ENCODE measurements at regions not wholly inside any gene's neighbourhood (a gene's known extent, or its start where the extent isn't known, plus 50 kb on each side); places are given as distances from the start of the nearest gene placed in this dataset.
A peak's percentile ranks its signal among the peaks of the same experiment; 100 is the strongest.

GRCh38 chr11:15699978-15700377, 585.3 kb downstream of the INSC start:
- FAIRE-seq (no peak), ATAC-seq (peak in 2 of 4 donors; percentile 35 to 51), DNase-seq (no peak)
- no peaks in the 10 kb centered on the region for H3K27me3 ChIP-seq
- no peak overlapping the region for H3K27ac ChIP-seq
- no peaks in the 10 kb centered on the region for H3K9me3 ChIP-seq
- intact Hi-C loops (cut with DNase I) = no loop called here
- TF ChIP-seq CTCF (IDR thresholded peaks at IDR 0.05) = no peak
- H3K36me3 ChIP-seq = no peaks in the 10 kb centered on the region
- 19 to 26% methylated on average over 3 of the region's 3 CpGs for WGBS, 2 donors
- peaks cover 10 to 29% (median 11%) of the 10 kb centered on the region in 3 donors for H3K4me1 ChIP-seq
- H3K4me3 ChIP-seq = no peak overlapping the region

- Histone ChIP-seq H3K4me1 (peaks cover 10 to 27% (median 11%) of the 10 kb centered on the region in 3 donors), H3K4me3 (no peak overlapping the region), H3K9me3 (no peaks in the 10 kb centered on the region), H3K36me3 (no peaks in the 10 kb centered on the region), H3K27me3 (no peaks in the 10 kb centered on the region), H3K27ac (no peak overlapping the region)
- DNase-seq (no peak), ATAC-seq (no peak), FAIRE-seq (no peak)
- TF ChIP-seq CTCF (IDR thresholded peaks at IDR 0.05) = no peak
- intact Hi-C loops (cut with DNase I) = no loop called here
- 86 to 87% methylated on average over 3 of the region's 3 CpGs for WGBS, 2 donors
Measured at GRCh38 chr11:15700456-15700855, 585.7 kb downstream of the INSC start.

- Histone ChIP-seq H3K27ac (no peak overlapping the region), H3K4me3 (no peak overlapping the region), H3K27me3 (no peaks in the 10 kb centered on the region), H3K9me3 (no peaks in the 10 kb centered on the region), H3K4me1 (peaks cover 15 to 37% (median 18%) of the 10 kb centered on the region in 3 donors), H3K36me3 (no peaks in the 10 kb centered on the region)
- DNase-seq (peak in 1 of 6 donors; percentile 9), ATAC-seq (peak in 2 of 4 donors; percentile 12 to 70), FAIRE-seq (no peak)
- WGBS, 2 donors = 73 to 86% methylated on average over 1 of the region's 1 CpG
- TF ChIP-seq CTCF (IDR thresholded peaks at IDR 0.05) = no peak
- intact Hi-C loops (cut with DNase I) = no loop called here
Measured at GRCh38 chr11:15704064-15704463, 589.3 kb downstream of the INSC start.

- intact Hi-C loops (cut with DNase I) = no loop called here
- ATAC-seq (no peak), FAIRE-seq (no peak), DNase-seq (no peak)
- no peak overlapping the region for H3K4me3 ChIP-seq
- H3K4me1 ChIP-seq = peaks cover 13 to 34% (median 17%) of the 10 kb centered on the region in 3 donors
- no peaks in the 10 kb centered on the region for H3K27me3 ChIP-seq
- H3K27ac ChIP-seq = no peak overlapping the region
- TF ChIP-seq CTCF (IDR thresholded peaks at IDR 0.05) = no peak
- H3K36me3 ChIP-seq = no peaks in the 10 kb centered on the region
- no peaks in the 10 kb centered on the region for H3K9me3 ChIP-seq
Measured at GRCh38 chr11:15704556-15704955, 589.8 kb downstream of the INSC start.

GRCh38 chr11:15705891-15706290, 591.2 kb downstream of the INSC start:
- Histone ChIP-seq H3K4me1 (peaks cover 7 to 23% (median 9%) of the 10 kb centered on the region in 3 donors), H3K27me3 (no peaks in the 10 kb centered on the region), H3K36me3 (no peaks in the 10 kb centered on the region), H3K4me3 (no peak overlapping the region), H3K9me3 (no peaks in the 10 kb centered on the region), H3K27ac (no peak overlapping the region)
- TF ChIP-seq CTCF (IDR thresholded peaks at IDR 0.05) = no peak
- intact Hi-C loops (cut with DNase I) = no loop called here
- ATAC-seq = no peak
- WGBS, 2 donors = 94 to 96% methylated on average over 5 of the region's 5 CpGs
- FAIRE-seq = no peak
- DNase-seq = no peak
